Activated T-helper 1 cell treated with anti-CD3 and anti-CD28 coated beads, Interleukin-12 subunit alpha, Interleukin-12 subunit beta, Interleukin-2, Interleukin-4 antibody, amounts not matched to agents 30 ng/mL and 10 ng/mL and 1 ng/mL, durations not matched to agents 14 hours and 24 hours and 36 hours (primary cell): ENCODE measurements at regions not wholly inside any gene's neighbourhood (a gene's known extent, or its start where the extent isn't known, plus 50 kb on each side); places are given as distances from the start of the nearest gene placed in this dataset.

Experiments
- DNase-seq: peaks from one replicate; pipeline ENCODE4 v3.0.0; 2021; ENCODE audit warnings: low spot score
- H3K27ac Mint-ChIP-seq: one replicate; pipeline ENCODE4 v1.8.0; 2021; ENCODE audit warnings: mild to moderate bottlenecking, mixed read lengths
- H3K27me3 Mint-ChIP-seq: one replicate; pipeline ENCODE4 v1.8.0; 2022; ENCODE audit warnings: mild to moderate bottlenecking, moderate library complexity, mixed read lengths; ENCODE audit not compliant: insufficient read depth
- H3K36me3 Mint-ChIP-seq: one replicate; pipeline ENCODE4 v1.8.0; 2021; ENCODE audit warnings: low read depth, mixed read lengths
- H3K4me1 Mint-ChIP-seq: one replicate; pipeline ENCODE4 v1.8.0; 2021; ENCODE audit warnings: low read depth, mixed read lengths
- H3K4me3 Mint-ChIP-seq: one replicate; pipeline ENCODE4 v1.8.0; 2021; ENCODE audit warnings: mild to moderate bottlenecking, moderate library complexity, mixed read lengths
- H3K9me3 Mint-ChIP-seq: one replicate; pipeline ENCODE4 v1.8.0; 2021; ENCODE audit warnings: mixed read lengths
- intact Hi-C: fragments of 100-400 bp; cut with micrococcal nuclease; formaldehyde crosslinking; loops from one replicate; pipeline ENCODE4 v1.15.1; 2024

DNA sequence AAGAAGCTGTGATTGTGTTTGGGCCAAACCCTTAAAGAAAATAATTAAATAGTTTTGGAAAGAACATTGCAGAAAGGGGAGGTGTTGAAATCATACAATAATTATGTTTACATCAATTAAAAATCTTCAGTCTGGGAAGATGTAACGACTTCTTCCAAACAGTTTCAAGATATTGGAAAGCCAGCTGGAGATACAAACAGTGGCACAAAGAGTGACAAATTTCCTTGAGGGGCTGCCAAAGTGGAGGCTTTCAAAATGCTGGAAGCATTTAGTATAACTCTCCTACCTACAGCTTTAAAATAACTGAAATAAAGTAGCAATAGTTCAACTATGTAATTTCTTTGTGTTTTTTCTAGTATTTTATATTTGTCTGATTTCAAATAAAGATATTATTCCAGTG, 405.0 kb downstream of the DNAJB9 start:
- intact Hi-C loops: no loop called here
- Mint-ChIP-seq H3K27ac (no peak overlapping the region), H3K4me3 (no peak overlapping the region), H3K36me3 (no peaks in the 10 kb centered on the region), H3K9me3 (peaks cover 16% of the 10 kb centered on the region), H3K4me1 (no peaks in the 10 kb centered on the region), H3K27me3 (no peaks in the 10 kb centered on the region)
- no peak for DNase-seq

DNA sequence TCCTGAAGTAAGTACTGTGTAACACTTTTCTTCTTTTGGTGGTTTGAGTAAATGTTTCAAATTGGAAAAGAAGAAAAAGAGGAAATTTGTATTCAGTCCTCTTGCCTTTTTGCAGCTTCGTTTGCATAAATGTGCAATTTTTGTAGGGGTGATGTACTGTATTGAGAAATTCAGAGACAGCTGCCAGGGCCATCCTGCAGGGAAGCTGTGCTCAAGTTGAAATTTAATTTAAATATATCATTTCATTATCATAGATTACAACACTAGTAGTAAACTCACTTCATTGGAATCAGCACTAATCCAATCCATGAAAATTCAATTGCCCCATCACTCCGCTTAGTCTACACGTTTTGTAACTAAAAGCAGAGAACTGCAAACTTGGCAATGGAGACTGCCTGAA, 415.4 kb downstream of the DNAJB9 start:
- intact Hi-C loops: no loop called here
- no peak for DNase-seq
- Mint-ChIP-seq H3K9me3 (peaks cover 18% of the 10 kb centered on the region), H3K27ac (no peak overlapping the region), H3K27me3 (no peaks in the 10 kb centered on the region), H3K36me3 (no peaks in the 10 kb centered on the region), H3K4me1 (no peaks in the 10 kb centered on the region), H3K4me3 (no peak overlapping the region)

DNA sequence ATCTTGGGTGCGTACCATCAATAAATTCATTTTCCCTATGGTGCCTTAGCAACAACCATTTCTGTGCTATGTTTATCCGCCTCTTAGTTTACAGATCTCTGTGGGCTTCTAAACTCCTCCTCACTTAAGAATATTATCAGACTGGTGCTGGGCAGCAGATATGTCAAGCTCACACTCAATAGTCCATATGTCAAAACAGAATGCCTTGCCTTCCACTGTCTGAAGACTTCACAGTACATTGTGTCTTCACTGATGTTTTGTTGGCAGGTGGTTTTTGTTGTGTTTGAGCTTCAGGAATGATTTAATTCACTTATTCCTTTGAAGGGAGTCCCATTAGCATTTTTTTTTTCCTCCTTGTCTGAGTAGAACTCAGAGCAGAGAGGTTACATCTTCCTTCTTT, 419.6 kb downstream of the DNAJB9 start:
- no peak for DNase-seq
- Mint-ChIP-seq H3K27me3 (no peaks in the 10 kb centered on the region), H3K4me1 (no peaks in the 10 kb centered on the region), H3K36me3 (no peaks in the 10 kb centered on the region), H3K9me3 (peaks cover 4% of the 10 kb centered on the region), H3K4me3 (no peak overlapping the region), H3K27ac (no peak overlapping the region)
- intact Hi-C loops: no loop called here

DNA sequence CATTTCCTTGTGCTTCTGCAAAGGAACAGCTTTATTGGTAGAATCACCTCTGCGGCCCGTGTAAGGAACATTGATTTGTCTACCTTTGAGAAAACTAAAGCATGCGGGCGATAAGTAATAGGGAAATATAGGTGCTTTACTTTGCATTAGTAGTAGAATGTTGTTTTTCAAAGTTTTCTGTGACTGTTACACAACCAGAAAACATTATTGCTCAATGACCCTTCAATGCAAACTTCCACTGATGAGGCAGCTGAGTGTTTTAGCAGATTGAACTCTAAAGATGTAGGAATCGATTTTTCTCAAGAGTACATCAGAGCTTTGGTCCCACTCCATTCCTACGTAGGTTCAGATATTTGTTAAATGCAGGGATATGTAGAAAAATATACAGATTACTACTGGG, 427.8 kb downstream of the DNAJB9 start:
- Mint-ChIP-seq H3K27ac (no peak overlapping the region), H3K9me3 (no peaks in the 10 kb centered on the region), H3K27me3 (no peaks in the 10 kb centered on the region), H3K36me3 (no peaks in the 10 kb centered on the region), H3K4me3 (no peak overlapping the region), H3K4me1 (no peaks in the 10 kb centered on the region)
- DNase-seq: no peak
- intact Hi-C loops: no loop called here

- no peaks in the 10 kb centered on the region for H3K4me1 Mint-ChIP-seq
- H3K36me3 Mint-ChIP-seq: no peaks in the 10 kb centered on the region
- H3K27me3 Mint-ChIP-seq: no peaks in the 10 kb centered on the region
- no peak overlapping the region for H3K4me3 Mint-ChIP-seq
- H3K27ac Mint-ChIP-seq: no peak overlapping the region
- intact Hi-C loops: no loop called here
- no peaks in the 10 kb centered on the region for H3K9me3 Mint-ChIP-seq
- no peak for DNase-seq
Observed at GRCh38 chr7:109003742-109004141, 434.1 kb downstream of the DNAJB9 start.

DNA sequence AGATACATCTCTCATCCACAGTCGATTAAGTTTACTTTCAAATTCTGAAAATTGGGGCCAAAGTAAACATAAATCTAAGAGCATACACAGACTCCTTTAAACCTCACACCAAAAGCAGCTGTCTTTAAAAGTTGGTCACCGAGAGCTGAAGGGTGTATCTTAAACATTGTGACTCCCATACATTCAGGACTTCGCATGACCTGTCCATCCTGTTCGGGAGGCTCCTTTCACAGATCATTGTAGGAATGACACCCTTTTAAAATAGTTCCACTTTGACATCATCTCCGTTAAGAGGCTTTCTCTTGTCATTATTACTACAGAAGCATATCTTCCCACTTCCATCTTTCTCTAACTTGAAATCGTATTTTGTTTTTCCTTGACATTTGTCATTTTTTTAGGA, 440.0 kb downstream of the DNAJB9 start:
- Mint-ChIP-seq H3K27me3 (no peaks in the 10 kb centered on the region), H3K36me3 (no peaks in the 10 kb centered on the region), H3K27ac (no peak overlapping the region), H3K9me3 (peaks cover 4% of the 10 kb centered on the region), H3K4me1 (no peaks in the 10 kb centered on the region), H3K4me3 (no peak overlapping the region)
- no peak for DNase-seq
- intact Hi-C loops: no loop called here

DNA sequence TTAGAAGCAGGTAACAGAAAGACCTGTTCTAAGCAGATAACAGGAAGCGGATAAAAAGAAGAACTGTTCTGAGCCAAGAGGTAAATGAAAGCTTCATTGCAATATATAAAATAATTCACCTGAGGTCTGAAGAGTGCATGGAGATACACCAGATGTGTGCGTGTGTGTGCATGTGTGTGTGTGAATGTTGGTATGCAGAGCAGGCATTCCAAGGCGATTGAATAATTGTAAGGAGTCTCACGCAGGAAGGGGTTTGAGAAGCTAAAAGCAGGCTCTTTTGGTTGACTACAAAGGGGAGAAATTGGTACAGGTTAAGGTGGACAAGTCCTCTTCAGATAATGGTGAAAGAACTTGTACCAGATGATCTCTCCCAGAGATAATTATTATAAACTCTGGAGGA, 450.6 kb downstream of the DNAJB9 start:
- Mint-ChIP-seq H3K36me3 (no peaks in the 10 kb centered on the region), H3K4me1 (no peaks in the 10 kb centered on the region), H3K27me3 (no peaks in the 10 kb centered on the region), H3K4me3 (no peak overlapping the region), H3K27ac (no peak overlapping the region), H3K9me3 (peaks cover 13% of the 10 kb centered on the region)
- intact Hi-C loops: no loop called here
- no peak for DNase-seq

GRCh38 chr7:109021390-109021789, 451.7 kb downstream of the DNAJB9 start:
- intact Hi-C loops: no loop called here
- H3K4me3 Mint-ChIP-seq: no peak overlapping the region
- H3K27me3 Mint-ChIP-seq: no peaks in the 10 kb centered on the region
- no peak for DNase-seq
- H3K36me3 Mint-ChIP-seq: no peaks in the 10 kb centered on the region
- no peak overlapping the region for H3K27ac Mint-ChIP-seq
- H3K4me1 Mint-ChIP-seq: no peaks in the 10 kb centered on the region
- peaks cover 13% of the 10 kb centered on the region for H3K9me3 Mint-ChIP-seq

- intact Hi-C loops: no loop called here
- Mint-ChIP-seq H3K9me3 (peaks cover 22% of the 10 kb centered on the region), H3K4me3 (no peak overlapping the region), H3K36me3 (no peaks in the 10 kb centered on the region), H3K27me3 (no peaks in the 10 kb centered on the region), H3K27ac (no peak overlapping the region), H3K4me1 (no peaks in the 10 kb centered on the region)
- no peak for DNase-seq
Observed at GRCh38 chr7:109029866-109030265, 460.2 kb downstream of the DNAJB9 start.

DNA sequence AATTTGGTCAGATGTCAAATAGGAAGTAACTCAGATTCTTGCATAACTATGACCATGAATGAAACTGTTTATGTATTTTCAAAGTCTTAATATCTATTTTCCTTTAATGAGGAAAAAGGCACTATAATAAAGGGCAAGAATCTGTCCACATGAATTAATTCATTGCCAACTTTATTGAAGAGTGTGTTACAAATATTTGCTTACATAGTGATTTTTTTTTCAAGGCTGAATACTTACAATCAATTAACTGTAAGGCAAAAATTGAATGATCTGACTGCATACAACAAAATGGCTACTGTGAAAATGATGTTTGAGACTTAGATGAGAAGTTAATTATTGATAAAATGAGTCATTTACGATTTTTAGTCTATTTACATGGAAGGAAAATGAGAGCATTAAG, 475.0 kb downstream of the DNAJB9 start:
- H3K27me3 Mint-ChIP-seq: peaks cover 2% of the 10 kb centered on the region
- no peaks in the 10 kb centered on the region for H3K36me3 Mint-ChIP-seq
- H3K9me3 Mint-ChIP-seq: peaks cover 17% of the 10 kb centered on the region
- DNase-seq: no peak
- H3K4me1 Mint-ChIP-seq: no peaks in the 10 kb centered on the region
- H3K27ac Mint-ChIP-seq: no peak overlapping the region
- intact Hi-C loops: no loop called here
- H3K4me3 Mint-ChIP-seq: no peak overlapping the region

- H3K27ac Mint-ChIP-seq: no peak overlapping the region
Observed at GRCh38 chr7:109049366-109049765, 479.7 kb downstream of the DNAJB9 start.

GRCh38 chr7:109059089-109059488, 489.4 kb downstream of the DNAJB9 start:
- Mint-ChIP-seq H3K36me3 (no peaks in the 10 kb centered on the region), H3K9me3 (peaks cover 3% of the 10 kb centered on the region), H3K4me1 (no peaks in the 10 kb centered on the region), H3K27ac (no peak overlapping the region), H3K4me3 (no peak overlapping the region), H3K27me3 (no peaks in the 10 kb centered on the region)
- intact Hi-C loops: no loop called here
- DNase-seq: no peak

More at GRCh38 chr7:109049366-109049765, 479.7 kb downstream of the DNAJB9 start:
- H3K9me3 Mint-ChIP-seq: no peaks in the 10 kb centered on the region
- intact Hi-C loops: no loop called here
- no peak for DNase-seq
- H3K27me3 Mint-ChIP-seq: no peaks in the 10 kb centered on the region
- no peaks in the 10 kb centered on the region for H3K4me1 Mint-ChIP-seq
- H3K4me3 Mint-ChIP-seq: no peak overlapping the region
- no peaks in the 10 kb centered on the region for H3K36me3 Mint-ChIP-seq

GRCh38 chr7:109062798-109063197, 493.1 kb downstream of the DNAJB9 start:
- Mint-ChIP-seq H3K4me1 (no peaks in the 10 kb centered on the region), H3K27me3 (no peaks in the 10 kb centered on the region), H3K27ac (no peak overlapping the region), H3K4me3 (no peak overlapping the region), H3K9me3 (peaks cover 3% of the 10 kb centered on the region), H3K36me3 (no peaks in the 10 kb centered on the region)
- intact Hi-C loops: no loop called here
- DNase-seq: no peak

- intact Hi-C loops: no loop called here
- Mint-ChIP-seq H3K27ac (no peak overlapping the region), H3K4me3 (no peak overlapping the region), H3K4me1 (no peaks in the 10 kb centered on the region), H3K36me3 (no peaks in the 10 kb centered on the region), H3K9me3 (peaks cover 11% of the 10 kb centered on the region), H3K27me3 (no peaks in the 10 kb centered on the region)
- no peak for DNase-seq
Observed at GRCh38 chr7:109073543-109073942, 503.9 kb downstream of the DNAJB9 start.
